LNCAP (cell line): ENCODE measurements at regions not wholly inside any gene's neighbourhood (a gene's known extent, or its start where the extent isn't known, plus 50 kb on each side); places are given as distances from the start of the nearest gene placed in this dataset.

Source experiments
- TF ChIP-seq, protein P1 (sequence below): fragments of 450-650 bp; IDR thresholded peaks from 2 replicates; pipeline ENCODE4 v1.5.1; 2017; ENCODE audit warnings: mild to moderate bottlenecking

- TF ChIP-seq, protein P1, sequence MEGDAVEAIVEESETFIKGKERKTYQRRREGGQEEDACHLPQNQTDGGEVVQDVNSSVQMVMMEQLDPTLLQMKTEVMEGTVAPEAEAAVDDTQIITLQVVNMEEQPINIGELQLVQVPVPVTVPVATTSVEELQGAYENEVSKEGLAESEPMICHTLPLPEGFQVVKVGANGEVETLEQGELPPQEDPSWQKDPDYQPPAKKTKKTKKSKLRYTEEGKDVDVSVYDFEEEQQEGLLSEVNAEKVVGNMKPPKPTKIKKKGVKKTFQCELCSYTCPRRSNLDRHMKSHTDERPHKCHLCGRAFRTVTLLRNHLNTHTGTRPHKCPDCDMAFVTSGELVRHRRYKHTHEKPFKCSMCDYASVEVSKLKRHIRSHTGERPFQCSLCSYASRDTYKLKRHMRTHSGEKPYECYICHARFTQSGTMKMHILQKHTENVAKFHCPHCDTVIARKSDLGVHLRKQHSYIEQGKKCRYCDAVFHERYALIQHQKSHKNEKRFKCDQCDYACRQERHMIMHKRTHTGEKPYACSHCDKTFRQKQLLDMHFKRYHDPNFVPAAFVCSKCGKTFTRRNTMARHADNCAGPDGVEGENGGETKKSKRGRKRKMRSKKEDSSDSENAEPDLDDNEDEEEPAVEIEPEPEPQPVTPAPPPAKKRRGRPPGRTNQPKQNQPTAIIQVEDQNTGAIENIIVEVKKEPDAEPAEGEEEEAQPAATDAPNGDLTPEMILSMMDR, result no peak
Measured at GRCh38 chr20:21022925-21023324, 83.2 kb downstream of the LINC00237 start.

DNA sequence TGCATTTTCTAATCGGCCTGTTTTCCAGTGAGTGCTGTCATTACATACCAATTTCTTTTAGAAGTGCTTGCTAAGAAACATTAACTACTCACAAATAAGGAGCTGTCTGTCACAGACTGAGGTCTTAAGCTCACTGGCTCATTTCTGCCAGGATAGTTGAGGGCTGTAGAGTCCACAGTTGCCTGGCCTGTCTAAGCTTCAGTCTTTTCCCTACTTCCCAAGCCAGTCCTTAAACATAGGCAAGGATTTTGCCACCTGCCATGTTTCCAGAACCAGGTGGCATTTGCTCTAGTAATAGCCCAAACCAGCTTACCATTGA, 84.7 kb downstream of the LINC00237 start:
- TF ChIP-seq, protein P1, result no peak

- TF ChIP-seq, protein P1, result no peak
Measured at GRCh38 chr20:21020659-21021471, 85.3 kb downstream of the LINC00237 start.

DNA sequence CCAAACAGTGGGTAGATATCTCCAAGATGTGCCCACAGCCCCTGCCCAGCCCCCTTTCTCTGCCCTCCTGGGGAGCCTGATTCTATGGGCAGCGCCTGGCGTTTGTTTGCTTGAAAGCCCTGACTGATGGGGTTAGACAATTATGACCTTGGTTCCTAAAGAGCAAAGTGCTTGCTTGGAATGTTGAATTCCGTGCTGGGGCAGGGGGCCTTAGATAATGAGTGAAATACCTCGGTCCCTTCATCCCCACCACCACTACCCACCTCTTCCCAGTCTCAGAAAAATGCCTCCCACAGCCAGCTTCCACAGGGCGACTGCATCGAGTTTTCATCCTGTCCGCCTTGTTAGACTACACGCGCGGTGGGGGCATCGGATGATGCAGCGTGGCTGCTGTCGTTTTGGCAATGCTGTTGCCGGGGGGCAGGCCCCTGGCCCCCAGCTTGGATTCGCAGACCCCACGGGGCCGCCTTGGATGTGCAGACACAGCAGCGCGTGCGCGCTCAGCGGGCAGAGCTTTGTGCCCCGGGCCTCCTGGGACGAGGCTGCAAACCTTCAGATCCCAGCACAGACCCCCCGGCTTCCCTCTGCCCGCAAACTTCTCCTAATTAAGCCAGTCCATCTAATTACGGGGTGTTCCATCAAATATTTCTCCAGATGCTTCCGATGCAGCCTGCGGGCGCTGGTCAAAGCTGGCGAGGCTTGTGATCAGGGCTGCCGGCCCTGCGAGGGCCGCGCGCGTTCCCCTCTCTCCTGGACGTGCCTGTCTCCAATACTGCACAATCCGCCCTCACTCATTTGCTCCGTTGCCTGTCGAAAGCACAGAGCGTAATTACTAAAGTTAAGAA, 86.1 kb downstream of the LINC00237 start:
- TF ChIP-seq, protein P1, result no peak

- TF ChIP-seq, protein P1, result no peak
Measured at GRCh38 chr20:21019468-21019813, 86.7 kb downstream of the LINC00237 start.

GRCh38 chr20:21018576-21018975, 87.6 kb downstream of the LINC00237 start:
- TF ChIP-seq, protein P1, result no peak

GRCh38 chr20:21017528-21018085, 88.6 kb downstream of the LINC00237 start:
- TF ChIP-seq, protein P1, result no peak
